IMR-90 (cell line): ENCODE measurements at regions not wholly inside any gene's neighbourhood (a gene's known extent, or its start where the extent isn't known, plus 50 kb on each side); places are given as distances from the start of the nearest gene placed in this dataset.

ENCODE experiments used
- ATAC-seq: fragments of 200-7000 bp; cut with Tn5 transposase; 2 replicates; pipeline ENCODE4 v1.9.1; 2020; ENCODE audit warnings: low read depth, mild to moderate bottlenecking, moderate library complexity
- BruUV-seq: library from RNA; stranded (reverse); fragments of 400-500 nt; replicated peaks from 2 replicates; lab custom pipeline; 2021; lab: Mats Ljungman, UMichigan
- CTCF ChIA-PET: fragments of 300-600 bp; formaldehyde crosslinking; extraction: SDS; loops from one replicate; lab custom pipeline; 2021; ENCODE audit warnings: antibody characterized with exemption; lab: Yijun Ruan, JAX
- POLR2A ChIA-PET: fragments of 300-600 bp; sonication (Branson Sonifier 250); formaldehyde crosslinking; loops from one replicate; lab custom pipeline; 2022; ENCODE audit warnings: antibody characterized with exemption; ENCODE audit not compliant: unreplicated experiment; lab: Charles Lee
- DNase-seq: peaks from one replicate; pipeline ENCODE4 v3.0.0; 2013
- H2AFZ ChIP-seq: replicated peaks from 2 replicates; pipeline ENCODE3; 2013; ENCODE audit warnings: low read length, mild to moderate bottlenecking; ENCODE audit not compliant: poor library complexity
- H2AK5ac ChIP-seq: 2 replicates; pipeline ENCODE4 v1.6.1; 2013; ENCODE audit warnings: low read depth, low read length, inconsistent platforms
- H2AK9ac ChIP-seq: replicated peaks from 2 replicates; pipeline ENCODE3; 2013; ENCODE audit warnings: mild to moderate bottlenecking, low read depth, low read length, moderate library complexity; ENCODE audit not compliant: poor library complexity
- H2BK120ac ChIP-seq: 2 replicates; pipeline ENCODE4 v1.6.1; 2013; ENCODE audit warnings: low read depth, low read length, inconsistent platforms
- H2BK15ac ChIP-seq: 3 replicates; pipeline ENCODE4 v1.6.1; 2013; ENCODE audit warnings: low read depth, low read length, inconsistent platforms
- H2BK20ac ChIP-seq: 2 replicates; pipeline ENCODE4 v1.6.1; 2013; ENCODE audit warnings: low read depth, mild to moderate bottlenecking, inconsistent platforms, low read length, moderate library complexity
- H2BK5ac ChIP-seq: 2 replicates; pipeline ENCODE4 v1.6.1; 2013; ENCODE audit warnings: mild to moderate bottlenecking, low read depth, low read length, inconsistent platforms; ENCODE audit not compliant: poor library complexity, severe bottlenecking
- H3K14ac ChIP-seq: replicated peaks from 2 replicates; pipeline ENCODE4 v1.6.1; 2013; ENCODE audit warnings: low read depth, low read length, inconsistent platforms
- H3K18ac ChIP-seq: 2 replicates; pipeline ENCODE4 v1.6.1; 2013; ENCODE audit warnings: low read depth, low read length, control low read depth
- H3K23ac ChIP-seq: 2 replicates; pipeline ENCODE4 v1.6.1; 2013; ENCODE audit warnings: low read depth, low read length, inconsistent platforms
- H3K27ac ChIP-seq: 2 replicates; pipeline ENCODE4 v1.5.1; 2013; ENCODE audit warnings: mild to moderate bottlenecking, control low read depth, low read length; ENCODE audit not compliant: insufficient read depth
- H3K27me3 ChIP-seq: 2 replicates; pipeline ENCODE4 v1.6.1; 2013; ENCODE audit warnings: low read length; ENCODE audit not compliant: control insufficient read depth, insufficient read depth
- H3K36me3 ChIP-seq: 2 replicates; pipeline ENCODE4 v1.6.1; 2013; ENCODE audit warnings: low read length, mixed read lengths; ENCODE audit not compliant: control insufficient read depth, insufficient read depth
- H3K4ac ChIP-seq: 2 replicates; pipeline ENCODE4 v1.6.1; 2013; ENCODE audit warnings: low read depth, low read length, inconsistent platforms
- H3K4me1 ChIP-seq: 2 replicates; pipeline ENCODE4 v1.6.1; 2013; ENCODE audit warnings: low read length, mixed read lengths; ENCODE audit not compliant: control insufficient read depth, insufficient read depth
- H3K4me2 ChIP-seq: 2 replicates; pipeline ENCODE4 v1.6.1; 2013; ENCODE audit warnings: low read depth, mild to moderate bottlenecking, control low read depth, low read length, moderate library complexity
- H3K4me3 ChIP-seq: 2 replicates; pipeline ENCODE4 v1.5.1; 2013; ENCODE audit warnings: low read depth, mild to moderate bottlenecking, control low read depth, low read length, moderate library complexity; ENCODE audit not compliant: insufficient read depth
- H3K56ac ChIP-seq: 2 replicates; pipeline ENCODE4 v1.6.1; 2013; ENCODE audit warnings: low read length, inconsistent platforms; ENCODE audit not compliant: insufficient read depth; ENCODE audit errors: extremely low read depth
- H3K79me1 ChIP-seq, 2 experiments: 2 replicates each; pipeline ENCODE4 v1.6.1; 2013; ENCODE audit warnings: low read length in 2 of 2, inconsistent platforms in 1 of 2, low read depth in 1 of 2
- H3K9ac ChIP-seq: 2 replicates; pipeline ENCODE4 v1.6.1; 2013; ENCODE audit warnings: low read depth, low read length, control low read depth
- H3K9me1 ChIP-seq: 2 replicates; pipeline ENCODE4 v1.6.1; 2013; ENCODE audit warnings: low read length, inconsistent platforms; ENCODE audit not compliant: insufficient read depth
- H3K9me3 ChIP-seq: 2 replicates; pipeline ENCODE4 v1.6.1; 2013; ENCODE audit warnings: low read length; ENCODE audit not compliant: control insufficient read depth, insufficient read depth
- H4K20me1 ChIP-seq: 2 replicates; pipeline ENCODE4 v1.6.1; 2013; ENCODE audit warnings: low read length, inconsistent platforms; ENCODE audit not compliant: insufficient read depth
- H4K5ac ChIP-seq: 2 replicates; pipeline ENCODE4 v1.6.1; 2013; ENCODE audit warnings: mild to moderate bottlenecking, low read depth, low read length, control low read depth
- H4K8ac ChIP-seq, 2 experiments: 2 replicates each; pipeline ENCODE4 v1.6.1; 2013; ENCODE audit warnings: low read depth in 2 of 2, low read length in 2 of 2, control low read depth in 1 of 2, inconsistent platforms in 1 of 2
- H4K91ac ChIP-seq: 2 replicates; pipeline ENCODE4 v1.6.1; 2013; ENCODE audit warnings: low read depth, low read length, inconsistent platforms; ENCODE audit not compliant: insufficient read depth
- BHLHE40 ChIP-seq: fragments of 150-350 bp; IDR thresholded peaks from 2 replicates; pipeline ENCODE4 v1.6.1; 2016; ENCODE audit warnings: mild to moderate bottlenecking, low read depth, low read length
- CEBPB ChIP-seq: IDR thresholded peaks from 2 replicates; pipeline ENCODE4 v1.6.1; 2012; ENCODE audit warnings: low read depth, low read length, improper control_type of control experiment
- CHD1 ChIP-seq: IDR thresholded peaks from 2 replicates; pipeline ENCODE4 v1.6.1; 2012; ENCODE audit warnings: low read depth, low read length, improper control_type of control experiment
- CTCF ChIP-seq: conservative IDR thresholded peaks from 2 replicates; pipeline ENCODE4 v1.5.1; 2012; ENCODE audit warnings: mild to moderate bottlenecking, low read depth, low read length, improper control_type of control experiment
- FOS ChIP-seq: fragments of 150-350 bp; IDR thresholded peaks from 2 replicates; pipeline ENCODE4 v1.6.1; 2016; ENCODE audit warnings: low read depth, low read length
- MAFK ChIP-seq: IDR thresholded peaks from 2 replicates; pipeline ENCODE4 v1.6.1; 2012; ENCODE audit warnings: low read depth, low read length, improper control_type of control experiment
- MAZ ChIP-seq: IDR thresholded peaks from 2 replicates; pipeline ENCODE4 v1.6.1; 2012; ENCODE audit warnings: low read depth, mild to moderate bottlenecking, low read length, improper control_type of control experiment, moderate library complexity, borderline replicate concordance
- MXI1 ChIP-seq: IDR thresholded peaks from 2 replicates; pipeline ENCODE4 v1.6.1; 2012; ENCODE audit warnings: low read depth, mild to moderate bottlenecking, low read length, moderate library complexity, borderline replicate concordance
- NFE2L2 ChIP-seq: fragments of 150-350 bp; IDR thresholded peaks from 2 replicates; pipeline ENCODE4 v1.6.1; 2016; ENCODE audit warnings: low read depth, mild to moderate bottlenecking, low read length
- POLR2A ChIP-seq: IDR thresholded peaks from 2 replicates; pipeline ENCODE4 v1.6.1; 2012; ENCODE audit warnings: mild to moderate bottlenecking, low read depth, low read length
- RAD21 ChIP-seq: IDR thresholded peaks from 2 replicates; pipeline ENCODE4 v1.6.1; 2012; ENCODE audit warnings: low read length, improper control_type of control experiment
- RCOR1 ChIP-seq: IDR thresholded peaks from 2 replicates; pipeline ENCODE4 v1.6.1; 2012; ENCODE audit warnings: mild to moderate bottlenecking, low read length, improper control_type of control experiment; ENCODE audit not compliant: insufficient replicate concordance
- RFX5 ChIP-seq: IDR thresholded peaks from 2 replicates; pipeline ENCODE4 v1.8.0; 2012; ENCODE audit warnings: low read depth, mild to moderate bottlenecking, low read length, moderate library complexity
- SMC3 ChIP-seq: fragments of 150-350 bp; IDR thresholded peaks from 2 replicates; pipeline ENCODE4 v1.6.1; 2016; ENCODE audit warnings: low read depth, mild to moderate bottlenecking, antibody characterized with exemption, low read length, moderate library complexity
- USF2 ChIP-seq: fragments of 150-350 bp; IDR thresholded peaks from 2 replicates; pipeline ENCODE4 v1.6.1; 2017; ENCODE audit warnings: mild to moderate bottlenecking, antibody characterized with exemption, low read length, low read depth
- WGBS, 2 experiments: methylation state at CpG; one replicate each; pipeline versions ENCODE4 v1.1.5 to v1.1.7; 2013; ENCODE audit warnings: missing lambda C conversion rate in 2 of 2; ENCODE audit not compliant: insufficient read length in 1 of 2; ENCODE audit errors: extremely low coverage in 2 of 2; 5-methylcytosine and 5-hydroxymethylcytosine counted together
- dilution Hi-C: fragments of 300-500 bp; cut with HindIII; formaldehyde crosslinking; loops from one replicate; pipeline ENCODE4 v1.14.3; 2018; ENCODE audit warnings: low sequenced_read_pairs; ENCODE audit not compliant: unreplicated experiment
- in situ Hi-C: fragments of 300-500 bp; cut with MboI; formaldehyde crosslinking; loops from 3 replicates; pipeline ENCODE4 v1.14.3; 2019; ENCODE audit warnings: low sequenced_read_pairs, inconsistent platforms, mixed read lengths
- intact Hi-C: fragments of 100-400 bp; cut with micrococcal nuclease; formaldehyde crosslinking; loops from 2 replicates; pipeline ENCODE4 v1.10.0; 2022
- TF ChIP-seq, protein P1 (sequence below): fragments of 150-350 bp; IDR thresholded peaks from 2 replicates; pipeline ENCODE4 v1.6.1; 2016; ENCODE audit warnings: low read depth, mild to moderate bottlenecking, low read length, moderate library complexity, borderline replicate concordance

- no peak overlapping the region for H3K4ac ChIP-seq
Observed at GRCh38 chr3:22257252-22257651, 506.2 kb upstream of the ZNF385D start.

More at GRCh38 chr3:22257252-22257651, 506.2 kb upstream of the ZNF385D start:
- H3K9me3 ChIP-seq, result no peaks in the 10 kb centered on the region
- ChIA-PET CTCF (no interaction called here), POLR2A (no interaction called here)
- no peak overlapping the region for H3K18ac ChIP-seq
- no peaks in the 10 kb centered on the region for H3K4me1 ChIP-seq
- H2AFZ ChIP-seq, result no peak overlapping the region
- no peak overlapping the region for H3K56ac ChIP-seq
- 71% methylated on average over 1 of the region's 2 CpGs; no CpG with 5 or more reads in 1 of the 2 experiments for WGBS, 2 experiments
- H3K79me1 ChIP-seq, result no peaks in the 10 kb centered on the region
- in situ Hi-C loops, result no loop called here
- no peak overlapping the region for H2AK9ac ChIP-seq
- H3K36me3 ChIP-seq, result no peaks in the 10 kb centered on the region
- H3K27ac ChIP-seq, result no peak overlapping the region
- H3K4me2 ChIP-seq, result no peak overlapping the region
- no peak overlapping the region for H3K23ac ChIP-seq
- intact Hi-C loops, result no loop called here
- no peak overlapping the region for H2BK120ac ChIP-seq
- no peaks in the 10 kb centered on the region for H3K27me3 ChIP-seq
- H3K9me1 ChIP-seq, result no peaks in the 10 kb centered on the region
- dilution Hi-C loops, result no loop called here
- TF ChIP-seq CEBPB (no peak), RCOR1 (no peak), USF2 (no peak), NFE2L2 (no peak), MAZ (no peak), POLR2A (no peak), SMC3 (no peak), BHLHE40 (no peak), RAD21 (no peak), MXI1 (no peak), RFX5 (no peak), MAFK (no peak), CTCF (no peak), CHD1 (no peak), FOS (no peak)
- TF ChIP-seq, protein P1, sequence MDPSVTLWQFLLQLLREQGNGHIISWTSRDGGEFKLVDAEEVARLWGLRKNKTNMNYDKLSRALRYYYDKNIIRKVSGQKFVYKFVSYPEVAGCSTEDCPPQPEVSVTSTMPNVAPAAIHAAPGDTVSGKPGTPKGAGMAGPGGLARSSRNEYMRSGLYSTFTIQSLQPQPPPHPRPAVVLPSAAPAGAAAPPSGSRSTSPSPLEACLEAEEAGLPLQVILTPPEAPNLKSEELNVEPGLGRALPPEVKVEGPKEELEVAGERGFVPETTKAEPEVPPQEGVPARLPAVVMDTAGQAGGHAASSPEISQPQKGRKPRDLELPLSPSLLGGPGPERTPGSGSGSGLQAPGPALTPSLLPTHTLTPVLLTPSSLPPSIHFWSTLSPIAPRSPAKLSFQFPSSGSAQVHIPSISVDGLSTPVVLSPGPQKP, result no peak
- no peak overlapping the region for H4K5ac ChIP-seq
- H2BK15ac ChIP-seq, result no peak overlapping the region
- no peak overlapping the region for H4K91ac ChIP-seq
- H3K14ac ChIP-seq, result no peak overlapping the region
- no peak overlapping the region for H3K9ac ChIP-seq
- H3K4me3 ChIP-seq, result no peak overlapping the region
- no TSS peak for BruUV-seq
- H2AK5ac ChIP-seq, result no peak overlapping the region
- no peak overlapping the region for H2BK5ac ChIP-seq
- no peak overlapping the region for H2BK20ac ChIP-seq
- no peak for ATAC-seq
- no peak overlapping the region for H4K8ac ChIP-seq
- no peak for DNase-seq
- H4K20me1 ChIP-seq, result no peaks in the 10 kb centered on the region
